H9 (cell line): ENCODE measurements at regions not wholly inside any gene's neighbourhood (a gene's known extent, or its start where the extent isn't known, plus 50 kb on each side); places are given as distances from the start of the nearest gene placed in this dataset.

Experiments
- DNase-seq: peaks from one replicate; pipeline ENCODE4 v3.0.0-alpha.2; 2017
- H2AFZ ChIP-seq: one replicate; pipeline ENCODE4 v1.6.1; 2013; ENCODE audit warnings: mild to moderate bottlenecking, low read length, control low read depth, moderate library complexity
- H2AK5ac ChIP-seq: 2 replicates; pipeline ENCODE4 v1.6.1; 2013; ENCODE audit warnings: low read length, control low read depth, mixed read lengths; ENCODE audit not compliant: insufficient read length
- H2BK120ac ChIP-seq: one replicate; pipeline ENCODE4 v1.6.1; 2013; ENCODE audit warnings: low read depth, mild to moderate bottlenecking, low read length, control low read depth, inconsistent platforms; ENCODE audit not compliant: poor library complexity, severe bottlenecking
- H2BK12ac ChIP-seq: 2 replicates; pipeline ENCODE4 v1.6.1; 2013; ENCODE audit warnings: low read length, control low read depth, mixed read lengths, low read depth; ENCODE audit not compliant: insufficient read length
- H2BK15ac ChIP-seq: 2 replicates; pipeline ENCODE4 v1.6.1; 2013; ENCODE audit warnings: low read depth, low read length, control low read depth
- H2BK20ac ChIP-seq: one replicate; pipeline ENCODE4 v1.6.1; 2013; ENCODE audit warnings: low read depth, mild to moderate bottlenecking, low read length, control low read depth, inconsistent platforms; ENCODE audit not compliant: poor library complexity, severe bottlenecking
- H2BK5ac ChIP-seq: 2 replicates; pipeline ENCODE4 v1.6.1; 2013; ENCODE audit warnings: low read length, control low read depth, mixed read lengths; ENCODE audit not compliant: insufficient read length
- H3K14ac ChIP-seq: 2 replicates; pipeline ENCODE4 v1.6.1; 2013; ENCODE audit warnings: low read length, control low read depth; ENCODE audit not compliant: insufficient read depth
- H3K18ac ChIP-seq: 2 replicates; pipeline ENCODE4 v1.6.1; 2013; ENCODE audit warnings: low read depth, mild to moderate bottlenecking, mixed read lengths, low read length, control low read depth; ENCODE audit not compliant: insufficient read length
- H3K23ac ChIP-seq: 2 replicates; pipeline ENCODE4 v1.6.1; 2013; ENCODE audit warnings: low read length, control low read depth, mixed read lengths, low read depth; ENCODE audit not compliant: insufficient read length
- H3K23me2 ChIP-seq: 2 replicates; pipeline ENCODE4 v1.6.1; 2013; ENCODE audit warnings: low read depth, mild to moderate bottlenecking, mixed read lengths, low read length, control low read depth; ENCODE audit not compliant: insufficient read length, poor library complexity, severe bottlenecking
- H3K27ac ChIP-seq: 2 replicates; pipeline ENCODE4 v1.5.1; 2013; ENCODE audit warnings: low read length, control low read depth, mixed read lengths, low read depth; ENCODE audit not compliant: insufficient read length
- H3K27me3 ChIP-seq: 2 replicates; pipeline ENCODE4 v1.6.1; 2013; ENCODE audit warnings: low read length, control low read depth, inconsistent platforms; ENCODE audit not compliant: insufficient read depth
- H3K4ac ChIP-seq: 2 replicates; pipeline ENCODE4 v1.6.1; 2013; ENCODE audit warnings: low read depth, mild to moderate bottlenecking, control low read depth, inconsistent platforms, low read length, moderate library complexity
- H3K4me1 ChIP-seq: 2 replicates; pipeline ENCODE4 v1.6.1; 2013; ENCODE audit warnings: low read length, control low read depth, inconsistent platforms; ENCODE audit not compliant: insufficient read depth
- H3K4me2 ChIP-seq: 2 replicates; pipeline ENCODE4 v1.6.1; 2013; ENCODE audit warnings: low read length, control low read depth, mixed read lengths; ENCODE audit not compliant: insufficient read length, insufficient read depth
- H3K56ac ChIP-seq: 2 replicates; pipeline ENCODE4 v1.6.1; 2013; ENCODE audit warnings: low read depth, mild to moderate bottlenecking, mixed read lengths, low read length, control low read depth; ENCODE audit not compliant: insufficient read length
- H3K79me1 ChIP-seq: 2 replicates; pipeline ENCODE4 v1.6.1; 2013; ENCODE audit warnings: low read depth, mild to moderate bottlenecking, moderate library complexity, low read length, control low read depth, inconsistent platforms; ENCODE audit not compliant: insufficient read depth, poor library complexity, severe bottlenecking
- H3K79me2 ChIP-seq: 2 replicates; pipeline ENCODE4 v1.6.1; 2013; ENCODE audit warnings: low read length, control low read depth, inconsistent platforms; ENCODE audit not compliant: insufficient read depth
- H3K9ac ChIP-seq: 2 replicates; pipeline ENCODE4 v1.6.1; 2013; ENCODE audit warnings: low read length, control low read depth, mixed read lengths; ENCODE audit not compliant: insufficient read length; ENCODE audit errors: extremely low read depth
- H3K9me3 ChIP-seq: one replicate; pipeline ENCODE4 v1.6.1; 2013; ENCODE audit warnings: low read depth, low read length, inconsistent platforms; ENCODE audit not compliant: control insufficient read depth
- H3T11ph ChIP-seq: one replicate; pipeline ENCODE4 v1.6.1; 2013; ENCODE audit warnings: mild to moderate bottlenecking, low read length, control low read depth, inconsistent platforms
- H4K20me1 ChIP-seq: one replicate; pipeline ENCODE4 v1.6.1; 2013; ENCODE audit not compliant: control insufficient read depth, insufficient read length, insufficient read depth
- H4K5ac ChIP-seq: 2 replicates; pipeline ENCODE4 v1.6.1; 2013; ENCODE audit warnings: low read depth, mild to moderate bottlenecking, mixed read lengths, low read length, control low read depth; ENCODE audit not compliant: insufficient read length
- H4K8ac ChIP-seq: replicated peaks from 2 replicates; pipeline ENCODE4 v1.6.1; 2013; ENCODE audit warnings: low read length, control low read depth, mixed read lengths, low read depth; ENCODE audit not compliant: insufficient read length
- H4K91ac ChIP-seq: 2 replicates; pipeline ENCODE4 v1.6.1; 2013; ENCODE audit warnings: low read depth, mild to moderate bottlenecking, moderate library complexity, mixed read lengths, low read length, control low read depth; ENCODE audit not compliant: insufficient read length
- H3K27ac Mint-ChIP-seq, 3 experiments: 2 replicates in 2 of 3; 3 replicates in 1 of 3; pipeline ENCODE4 v1.8.0; 2020 to 2021; ENCODE audit warnings: mixed read lengths in 3 of 3, mild to moderate bottlenecking in 1 of 3, moderate library complexity in 1 of 3
- H3K27me3 Mint-ChIP-seq: 2 replicates; pipeline ENCODE4 v1.8.0; 2021; ENCODE audit warnings: low read depth, mild to moderate bottlenecking, moderate library complexity, mixed read lengths
- H3K36me3 Mint-ChIP-seq, 3 experiments: 2 replicates in 2 of 3; 3 replicates in 1 of 3; pipeline ENCODE4 v1.8.0; 2020 to 2021; ENCODE audit warnings: low read depth in 3 of 3, mixed read lengths in 3 of 3; ENCODE audit not compliant: insufficient read depth in 1 of 3
- H3K4me1 Mint-ChIP-seq, 2 experiments: 2 replicates each; pipeline ENCODE4 v1.8.0; 2020; ENCODE audit warnings: mixed read lengths in 2 of 2
- H3K4me3 Mint-ChIP-seq, 2 experiments: 2 replicates in 1 of 2; 3 replicates in 1 of 2; pipeline ENCODE4 v1.8.0; 2020 to 2021; ENCODE audit warnings: mild to moderate bottlenecking in 2 of 2, mixed read lengths in 2 of 2, moderate library complexity in 1 of 2
- H3K9me3 Mint-ChIP-seq, 2 experiments: 2 replicates in 1 of 2; 3 replicates in 1 of 2; pipeline ENCODE4 v1.8.0; 2020; ENCODE audit warnings: mild to moderate bottlenecking in 2 of 2, mixed read lengths in 2 of 2, moderate library complexity in 1 of 2
- CTCF ChIP-seq: fragments of 200-600 bp; sonication (generic); conservative IDR thresholded peaks from 3 replicates; pipeline ENCODE4 v1.8.0; 2021; ENCODE audit warnings: antibody characterized with exemption, mild to moderate bottlenecking
- WGBS: extraction: QIAGEN DNeasy Blood & Tissue Kit; methylation state at CpG from one replicate; pipeline ENCODE4 v1.1.7; 2013; ENCODE audit warnings: missing lambda C conversion rate, low lambda C conversion rate, mixed read lengths; ENCODE audit not compliant: insufficient read length; ENCODE audit errors: extremely low coverage; 5-methylcytosine and 5-hydroxymethylcytosine counted together

DNA sequence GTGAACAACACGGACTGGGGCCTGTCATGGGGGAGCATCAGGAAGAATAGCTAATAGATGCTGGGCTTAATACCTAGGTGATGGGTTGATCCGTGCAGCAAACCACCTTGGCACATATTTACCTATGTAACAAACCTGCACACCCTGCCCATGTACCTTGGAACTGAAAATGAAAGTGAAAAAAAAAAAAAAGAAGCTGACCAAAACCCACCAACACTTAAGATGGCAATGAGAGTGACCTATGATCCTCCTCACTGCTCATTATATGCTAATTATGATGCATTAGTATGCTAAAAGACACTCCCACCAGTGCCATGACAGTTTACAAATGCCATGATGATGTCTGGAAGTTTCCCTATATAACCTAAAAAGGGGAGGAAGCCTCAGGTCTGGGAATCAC, 503.2 kb upstream of the CTSO start:
- Histone ChIP-seq H3K23me2 (no peaks in the 10 kb centered on the region), H2BK20ac (no peak overlapping the region), H3K4me2 (no peak overlapping the region), H2AFZ (no peak overlapping the region), H3K79me1 (no peaks in the 10 kb centered on the region), H3K4ac (no peak overlapping the region), H3K9me3 (no peaks in the 10 kb centered on the region), H3K27me3 (no peaks in the 10 kb centered on the region), H3T11ph (no peak overlapping the region), H3K23ac (no peak overlapping the region), H2BK15ac (no peak overlapping the region), H3K27ac (no peak overlapping the region), H2BK120ac (no peak overlapping the region), H2BK5ac (no peak overlapping the region), H4K8ac (no peak overlapping the region), H3K79me2 (no peaks in the 10 kb centered on the region), H3K18ac (no peak overlapping the region), H2BK12ac (no peak overlapping the region), H3K56ac (no peak overlapping the region), H4K20me1 (no peaks in the 10 kb centered on the region), H2AK5ac (no peak overlapping the region), H3K4me1 (no peaks in the 10 kb centered on the region), H3K14ac (no peak overlapping the region), H3K9ac (no peak overlapping the region), H4K5ac (no peak overlapping the region), H4K91ac (no peak overlapping the region)
- no peaks in the 10 kb centered on the region for H3K27me3 Mint-ChIP-seq
- H3K27ac Mint-ChIP-seq, result no peak overlapping the region
- no CpG with 5 or more reads among the region's 2 CpGs for WGBS
- H3K4me3 Mint-ChIP-seq, result no peak overlapping the region
- no peaks in the 10 kb centered on the region for H3K4me1 Mint-ChIP-seq
- DNase-seq, result no peak
- H3K9me3 Mint-ChIP-seq, result peaks cover 0 to 1% of the 10 kb centered on the region in 2 experiments; a peak in 1 of 5 replicates
- H3K36me3 Mint-ChIP-seq, result no peaks in the 10 kb centered on the region
- no peak for TF ChIP-seq CTCF
